SK-N-SH treated with all-trans-retinoic acid at 6 μM for 48 hours (cell line): ENCODE measurements at regions not wholly inside any gene's neighbourhood (a gene's known extent, or its start where the extent isn't known, plus 50 kb on each side); places are given as distances from the start of the nearest gene placed in this dataset.

Experiments used
- ATAC-seq: fragments of 200-7000 bp; cut with Tn5 transposase; 3 replicates; pipeline ENCODE4 v1.9.1; 2020; ENCODE audit warnings: mild to moderate bottlenecking, moderate library complexity
- ARNTL ChIP-seq: fragments of 450-650 bp; formaldehyde crosslinking; IDR thresholded peaks from 2 replicates; pipeline ENCODE4 v1.5.0; 2020; ENCODE audit warnings: low read depth, mild to moderate bottlenecking, moderate library complexity, borderline replicate concordance
- BACH2 ChIP-seq: fragments of 250-450 bp; sonication (Bioruptor Pico); IDR thresholded peaks from 2 replicates; pipeline ENCODE4 v1.9.0; 2021; ENCODE audit warnings: mild to moderate bottlenecking, borderline replicate concordance
- CSDC2 ChIP-seq: fragments of 250-450 bp; sonication (Bioruptor Pico); IDR thresholded peaks from 2 replicates; pipeline ENCODE4 v1.5.0; 2020; ENCODE audit warnings: mild to moderate bottlenecking, moderate library complexity
- CSRNP3 ChIP-seq: fragments of 250-450 bp; sonication (Bioruptor Pico); IDR thresholded peaks from 2 replicates; pipeline ENCODE4 v1.5.1; 2021; ENCODE audit warnings: mild to moderate bottlenecking, moderate library complexity
- ESRRG ChIP-seq: fragments of 250-450 bp; sonication (Bioruptor Pico); IDR thresholded peaks from 2 replicates; pipeline ENCODE4 v1.6.1; 2021; ENCODE audit warnings: mild to moderate bottlenecking
- GLIS3 ChIP-seq: fragments of 250-450 bp; sonication (Bioruptor Pico); IDR thresholded peaks from 2 replicates; pipeline ENCODE4 v1.5.0; 2020; ENCODE audit warnings: mild to moderate bottlenecking, moderate library complexity
- ISL1 ChIP-seq: fragments of 250-450 bp; sonication (Bioruptor Pico); IDR thresholded peaks from 2 replicates; pipeline ENCODE4 v2.1.2; 2022; ENCODE audit warnings: mild to moderate bottlenecking, moderate library complexity
- OSR1 ChIP-seq: fragments of 250-450 bp; sonication (Bioruptor Pico); IDR thresholded peaks from 2 replicates; pipeline ENCODE4 v1.8.0; 2022; ENCODE audit warnings: moderate library complexity, mild to moderate bottlenecking, inconsistent platforms
- PATZ1 ChIP-seq: fragments of 250-450 bp; sonication (Bioruptor Pico); IDR thresholded peaks from 2 replicates; pipeline ENCODE4 v1.8.0; 2020; ENCODE audit warnings: mild to moderate bottlenecking, moderate library complexity, borderline replicate concordance
- POU6F1 ChIP-seq: fragments of 250-450 bp; sonication (Bioruptor Pico); IDR thresholded peaks from 2 replicates; pipeline ENCODE4 v1.8.0; 2021; ENCODE audit warnings: low read depth, mild to moderate bottlenecking, moderate library complexity, borderline replicate concordance
- PPARA ChIP-seq: fragments of 250-450 bp; sonication (Bioruptor Pico); IDR thresholded peaks from 2 replicates; pipeline ENCODE4 v1.5.0; 2020; ENCODE audit warnings: mild to moderate bottlenecking, borderline replicate concordance
- SNAI2 ChIP-seq: fragments of 250-450 bp; sonication (Bioruptor Pico); IDR thresholded peaks from 2 replicates; pipeline ENCODE4 v1.5.0; 2020; ENCODE audit warnings: mild to moderate bottlenecking, moderate library complexity
- TCF4 ChIP-seq: fragments of 250-450 bp; sonication (Bioruptor Pico); IDR thresholded peaks from 2 replicates; pipeline ENCODE4 v1.8.0; 2021; ENCODE audit warnings: mild to moderate bottlenecking, moderate library complexity, borderline replicate concordance
- TOX ChIP-seq: fragments of 250-450 bp; sonication (Bioruptor Pico); IDR thresholded peaks from 2 replicates; pipeline ENCODE4 v1.8.0; 2021; ENCODE audit warnings: mild to moderate bottlenecking, moderate library complexity, borderline replicate concordance
- TSHZ2 ChIP-seq: fragments of 250-450 bp; sonication (Bioruptor Pico); IDR thresholded peaks from 2 replicates; pipeline ENCODE4 v1.5.0; 2020; ENCODE audit warnings: mild to moderate bottlenecking, moderate library complexity
- ZC3H10 ChIP-seq: fragments of 250-450 bp; sonication (Bioruptor Pico); IDR thresholded peaks from 2 replicates; pipeline ENCODE4 v1.5.1; 2021; ENCODE audit warnings: mild to moderate bottlenecking, moderate library complexity
- ZFP3 ChIP-seq: fragments of 250-450 bp; sonication (Bioruptor Pico); IDR thresholded peaks from 2 replicates; pipeline ENCODE4 v1.5.0; 2020; ENCODE audit warnings: mild to moderate bottlenecking, moderate library complexity
- ZFP30 ChIP-seq: fragments of 450-650 bp; formaldehyde crosslinking; IDR thresholded peaks from 2 replicates; pipeline ENCODE4 v1.5.0; 2022; ENCODE audit warnings: mild to moderate bottlenecking, moderate library complexity
- ZNF565 ChIP-seq: fragments of 450-650 bp; formaldehyde crosslinking; conservative IDR thresholded peaks from 2 replicates; pipeline ENCODE4 v1.5.0; 2020; ENCODE audit warnings: low read depth, mild to moderate bottlenecking, moderate library complexity
- ZNF8 ChIP-seq: fragments of 450-650 bp; formaldehyde crosslinking; IDR thresholded peaks from 2 replicates; pipeline ENCODE4 v1.5.0; 2020; ENCODE audit warnings: mild to moderate bottlenecking, moderate library complexity

- TF ChIP-seq ZC3H10 (CRISPR knock-in tag), result no peak
- no peak for TF ChIP-seq ESRRG (CRISPR knock-in tag)
- no peak for TF ChIP-seq GLIS3
- no peak for TF ChIP-seq TSHZ2 (CRISPR knock-in tag)
- no peak for TF ChIP-seq ARNTL (CRISPR knock-in tag)
- no peak for TF ChIP-seq CSRNP3 (CRISPR knock-in tag)
- TF ChIP-seq ZFP3 (CRISPR knock-in tag), result no peak
- no peak for TF ChIP-seq ZFP30 (CRISPR knock-in tag)
- TF ChIP-seq TOX (CRISPR knock-in tag), result no peak
- ATAC-seq, result no peak
Measured at GRCh38 chr5:143492783-143493182, 89.3 kb upstream of the NR3C1 start.

- no peak for TF ChIP-seq SNAI2 (CRISPR knock-in tag)
- no peak for TF ChIP-seq ZNF8 (CRISPR knock-in tag)
- TF ChIP-seq TCF4, result no peak
- TF ChIP-seq OSR1, result no peak
- TF ChIP-seq ESRRG (CRISPR knock-in tag), result no peak
- TF ChIP-seq CSRNP3 (CRISPR knock-in tag), result no peak
- TF ChIP-seq ISL1 (CRISPR knock-in tag), result no peak
- TF ChIP-seq ZFP30 (CRISPR knock-in tag), result no peak
- no peak for TF ChIP-seq CSDC2 (CRISPR knock-in tag)
- TF ChIP-seq TSHZ2 (CRISPR knock-in tag), result no peak
- no peak for TF ChIP-seq PPARA (CRISPR knock-in tag)
- no peak for TF ChIP-seq ZFP3 (CRISPR knock-in tag)
- no peak for TF ChIP-seq POU6F1 (CRISPR knock-in tag)
- TF ChIP-seq TOX (CRISPR knock-in tag), result no peak
- TF ChIP-seq PATZ1 (CRISPR knock-in tag), result no peak
- no peak for TF ChIP-seq ZNF565
- TF ChIP-seq BACH2 (CRISPR knock-in tag), result no peak
- TF ChIP-seq ARNTL (CRISPR knock-in tag), result no peak
- no peak for ATAC-seq
Measured at GRCh38 chr5:143491646-143492045, 88.2 kb upstream of the NR3C1 start.
